ENCODE measurements at regions not wholly inside any gene's neighbourhood (a gene's known extent, or its start where the extent isn't known, plus 50 kb on each side); places are given as distances from the start of the nearest gene placed in this dataset.

GRCh38 chrX:5278908-5279307 is 949.8 kb downstream of the NLGN4X start:
- DNase-seq = no peak

- no peak for DNase-seq
Observed at GRCh38 chrX:5265324-5265850, 963.3 kb downstream of the NLGN4X start.

GRCh38 chrX:5250106-5250505 is 978.6 kb downstream of the NLGN4X start:
- no peak for DNase-seq

GRCh38 chrX:5242091-5242790 is 986.4 kb downstream of the NLGN4X start:
- no peak for DNase-seq

- DNase-seq = no peak
Observed at GRCh38 chrX:5236749-5237148, 991.9 kb downstream of the NLGN4X start.

- no peak for DNase-seq
Observed at GRCh38 chrX:5236096-5236495, 992.6 kb downstream of the NLGN4X start.

GRCh38 chrX:5233830-5234229 is 994.8 kb downstream of the NLGN4X start:
- no peak for DNase-seq

- DNase-seq = no peak
Observed at GRCh38 chrX:5220421-5220820, 1008.2 kb downstream of the NLGN4X start.

- DNase-seq = no peak
Observed at GRCh38 chrX:5194806-5195205, 1033.9 kb downstream of the NLGN4X start.

- no peak for DNase-seq
Observed at GRCh38 chrX:5180135-5180741, 1048.4 kb downstream of the NLGN4X start.

- DNase-seq = no peak
Observed at GRCh38 chrX:5176766-5177165, 1051.9 kb downstream of the NLGN4X start.

- DNase-seq = no peak
Observed at GRCh38 chrX:5163663-5164062, 1065.0 kb downstream of the NLGN4X start.

- DNase-seq = no peak
Observed at GRCh38 chrX:5155301-5155700, 1073.4 kb downstream of the NLGN4X start.

- DNase-seq = no peak
Observed at GRCh38 chrX:5145957-5146356, 1082.7 kb downstream of the NLGN4X start.

GRCh38 chrX:5142644-5143043 is 1086.0 kb downstream of the NLGN4X start:
- no peak for DNase-seq

- no peak for DNase-seq
Observed at GRCh38 chrX:5122181-5122678, 1106.4 kb downstream of the NLGN4X start.

GRCh38 chrX:5117816-5118215 is 1110.9 kb downstream of the NLGN4X start:
- no peak for DNase-seq

GRCh38 chrX:5113128-5113527 is 1115.5 kb downstream of the NLGN4X start:
- no peak for DNase-seq

- no peak for DNase-seq
Observed at GRCh38 chrX:5100004-5100403, 1128.7 kb downstream of the NLGN4X start.

- DNase-seq = no peak
Observed at GRCh38 chrX:5086388-5086787, 1142.3 kb downstream of the NLGN4X start.

- DNase-seq = no peak
Observed at GRCh38 chrX:5084279-5084678, 1144.4 kb downstream of the NLGN4X start.

- DNase-seq = no peak
Observed at GRCh38 chrX:5082705-5083104, 1146.0 kb downstream of the NLGN4X start.

GRCh38 chrX:5080791-5081190 is 1147.9 kb downstream of the NLGN4X start:
- DNase-seq = no peak

GRCh38 chrX:5068550-5068949 is 1160.1 kb downstream of the NLGN4X start:
- DNase-seq = no peak

GRCh38 chrX:5057786-5058185 is 1170.9 kb downstream of the NLGN4X start:
- DNase-seq = no peak
